ENCODE measurements at regions not wholly inside any gene's neighbourhood (a gene's known extent, or its start where the extent isn't known, plus 50 kb on each side); places are given as distances from the start of the nearest gene placed in this dataset.

- TF ChIP-seq SIN3A (IDR thresholded peaks at IDR 0.05; ENCODE audit: borderline replicate concordance, insufficient read depth, low read length) (no peak), POLR2AphosphoS5 (IDR thresholded peaks at IDR 0.05; ENCODE audit: low read depth, low read length) (no peak), TAF1 (IDR thresholded peaks at IDR 0.05; ENCODE audit: borderline replicate concordance, insufficient read depth, low read length) (no peak), FOXP2 (optimal IDR thresholded peaks at IDR 0.05; ENCODE audit: borderline replicate concordance, extremely low read depth, extremely low read length, insufficient read depth) (no peak), REST (IDR thresholded peaks at IDR 0.05; ENCODE audit: insufficient read depth in 1 of 2, low read depth in 2 of 2, low read length in 2 of 2) (no peak)
Observed at GRCh38 chr3:86208772-86209171, 782.2 kb downstream of the VGLL3 start.

GRCh38 chr3:86182606-86183005 lies 808.3 kb downstream of the VGLL3 start:
- TF ChIP-seq TAF1 (IDR thresholded peaks at IDR 0.05; ENCODE audit: borderline replicate concordance, insufficient read depth, low read length) (no peak), POLR2AphosphoS5 (IDR thresholded peaks at IDR 0.05; ENCODE audit: low read depth, low read length) (no peak), FOXP2 (optimal IDR thresholded peaks at IDR 0.05; ENCODE audit: borderline replicate concordance, extremely low read depth, extremely low read length, insufficient read depth) (no peak), REST (IDR thresholded peaks at IDR 0.05; ENCODE audit: insufficient read depth in 1 of 2, low read depth in 2 of 2, low read length in 2 of 2) (no peak), SIN3A (IDR thresholded peaks at IDR 0.05; ENCODE audit: borderline replicate concordance, insufficient read depth, low read length) (no peak)

GRCh38 chr3:86180696-86181095 lies 810.3 kb downstream of the VGLL3 start:
- TF ChIP-seq TAF1 (IDR thresholded peaks at IDR 0.05; ENCODE audit: borderline replicate concordance, insufficient read depth, low read length): no peak
- TF ChIP-seq FOXP2 (optimal IDR thresholded peaks at IDR 0.05; ENCODE audit: borderline replicate concordance, extremely low read depth, extremely low read length, insufficient read depth): no peak
- no peak for TF ChIP-seq REST (IDR thresholded peaks at IDR 0.05; ENCODE audit: insufficient read depth in 1 of 2, low read depth in 2 of 2, low read length in 2 of 2)
- no peak for TF ChIP-seq POLR2AphosphoS5 (IDR thresholded peaks at IDR 0.05; ENCODE audit: low read depth, low read length)
- no peak for TF ChIP-seq SIN3A (IDR thresholded peaks at IDR 0.05; ENCODE audit: borderline replicate concordance, insufficient read depth, low read length)

- TF ChIP-seq FOXP2 (optimal IDR thresholded peaks at IDR 0.05; ENCODE audit: borderline replicate concordance, extremely low read depth, extremely low read length, insufficient read depth): no peak
- TF ChIP-seq TAF1 (IDR thresholded peaks at IDR 0.05; ENCODE audit: borderline replicate concordance, insufficient read depth, low read length): no peak
- TF ChIP-seq REST (IDR thresholded peaks at IDR 0.05; ENCODE audit: insufficient read depth in 1 of 2, low read depth in 2 of 2, low read length in 2 of 2): no peak
- no peak for TF ChIP-seq POLR2AphosphoS5 (IDR thresholded peaks at IDR 0.05; ENCODE audit: low read depth, low read length)
- no peak for TF ChIP-seq SIN3A (IDR thresholded peaks at IDR 0.05; ENCODE audit: borderline replicate concordance, insufficient read depth, low read length)
Observed at GRCh38 chr3:86178095-86178494, 812.9 kb downstream of the VGLL3 start.

DNA sequence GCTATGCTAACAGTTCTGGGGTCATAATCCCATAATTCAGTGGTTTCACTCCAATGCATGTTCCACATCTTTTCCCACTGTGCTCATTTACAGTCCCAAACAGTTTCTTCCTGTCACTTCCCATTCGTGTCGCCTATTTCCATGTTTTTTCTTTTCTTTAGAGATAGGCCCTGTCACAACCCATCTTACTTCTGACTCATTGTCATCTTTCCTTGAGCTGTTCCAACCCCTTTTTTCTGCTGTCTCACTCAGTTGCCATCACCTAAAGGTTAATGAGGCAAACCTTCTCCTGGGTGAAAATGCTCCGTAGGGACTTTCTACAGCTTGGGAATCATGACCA lies 814.5 kb downstream of the VGLL3 start:
- TF ChIP-seq REST (IDR thresholded peaks at IDR 0.05; ENCODE audit: insufficient read depth in 1 of 2, low read depth in 2 of 2, low read length in 2 of 2) (no peak), SIN3A (IDR thresholded peaks at IDR 0.05; ENCODE audit: borderline replicate concordance, insufficient read depth, low read length) (no peak), TAF1 (IDR thresholded peaks at IDR 0.05; ENCODE audit: borderline replicate concordance, insufficient read depth, low read length) (no peak), POLR2AphosphoS5 (IDR thresholded peaks at IDR 0.05; ENCODE audit: low read depth, low read length) (no peak), FOXP2 (optimal IDR thresholded peaks at IDR 0.05; ENCODE audit: borderline replicate concordance, extremely low read depth, extremely low read length, insufficient read depth) (no peak)
